22Rv1 (cell line): ENCODE measurements at regions not wholly inside any gene's neighbourhood (a gene's known extent, or its start where the extent isn't known, plus 50 kb on each side); places are given as distances from the start of the nearest gene placed in this dataset.

Experiments
- H3K27ac ChIP-seq: fragments of 450-650 bp; 2 replicates; pipeline ENCODE4 v1.5.1; 2017
- ZFX ChIP-seq: fragments of 450-650 bp; IDR thresholded peaks from 2 replicates; pipeline ENCODE4 v1.6.1; 2017; ENCODE audit warnings: antibody characterized with exemption, borderline replicate concordance
- TF ChIP-seq, protein P1 (sequence below): fragments of 450-650 bp; IDR thresholded peaks from 2 replicates; pipeline ENCODE4 v1.5.1; 2017; ENCODE audit warnings: mild to moderate bottlenecking

DNA sequence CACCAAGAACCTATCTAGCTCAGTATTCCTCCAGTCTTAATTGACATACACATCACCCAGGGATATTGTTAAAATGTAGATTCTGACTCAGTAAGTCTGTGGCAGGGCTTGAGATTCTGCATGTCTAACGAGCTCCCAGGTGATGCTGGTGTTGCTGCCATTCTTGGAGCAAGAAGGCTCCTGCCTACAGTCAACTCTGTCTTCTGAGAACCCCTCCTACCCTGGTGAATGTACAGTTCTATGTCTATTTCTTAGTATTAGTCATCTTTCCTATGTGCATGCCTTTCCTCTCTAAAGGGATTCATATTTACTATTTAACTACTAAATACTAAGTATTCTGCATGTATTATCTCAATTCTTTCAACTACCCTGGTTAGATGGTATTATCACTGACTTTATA is 268.7 kb downstream of the EDEM1 start:
- no peak overlapping the region for H3K27ac ChIP-seq

DNA sequence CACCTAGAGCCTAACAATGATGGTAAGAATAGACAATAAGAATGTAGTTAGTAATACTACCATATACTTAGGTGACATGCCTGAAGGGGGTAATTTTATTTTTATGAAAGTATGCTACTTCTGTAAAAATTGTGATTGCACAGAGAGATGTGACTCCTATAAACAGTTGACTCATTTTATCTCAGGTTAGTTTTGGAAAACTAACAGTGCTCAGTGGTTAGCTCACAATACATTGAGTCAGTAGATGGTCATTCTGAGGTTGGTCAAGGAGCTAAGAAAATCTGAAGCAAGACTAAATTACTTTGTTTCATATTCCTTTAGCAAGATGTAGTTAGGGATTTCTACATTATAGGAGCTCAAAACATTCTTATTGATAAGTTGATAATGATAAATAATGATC is 271.0 kb downstream of the EDEM1 start:
- TF ChIP-seq ZFX: no peak
- TF ChIP-seq, protein P1, sequence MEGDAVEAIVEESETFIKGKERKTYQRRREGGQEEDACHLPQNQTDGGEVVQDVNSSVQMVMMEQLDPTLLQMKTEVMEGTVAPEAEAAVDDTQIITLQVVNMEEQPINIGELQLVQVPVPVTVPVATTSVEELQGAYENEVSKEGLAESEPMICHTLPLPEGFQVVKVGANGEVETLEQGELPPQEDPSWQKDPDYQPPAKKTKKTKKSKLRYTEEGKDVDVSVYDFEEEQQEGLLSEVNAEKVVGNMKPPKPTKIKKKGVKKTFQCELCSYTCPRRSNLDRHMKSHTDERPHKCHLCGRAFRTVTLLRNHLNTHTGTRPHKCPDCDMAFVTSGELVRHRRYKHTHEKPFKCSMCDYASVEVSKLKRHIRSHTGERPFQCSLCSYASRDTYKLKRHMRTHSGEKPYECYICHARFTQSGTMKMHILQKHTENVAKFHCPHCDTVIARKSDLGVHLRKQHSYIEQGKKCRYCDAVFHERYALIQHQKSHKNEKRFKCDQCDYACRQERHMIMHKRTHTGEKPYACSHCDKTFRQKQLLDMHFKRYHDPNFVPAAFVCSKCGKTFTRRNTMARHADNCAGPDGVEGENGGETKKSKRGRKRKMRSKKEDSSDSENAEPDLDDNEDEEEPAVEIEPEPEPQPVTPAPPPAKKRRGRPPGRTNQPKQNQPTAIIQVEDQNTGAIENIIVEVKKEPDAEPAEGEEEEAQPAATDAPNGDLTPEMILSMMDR: no peak
- no peak overlapping the region for H3K27ac ChIP-seq

More for the DNA sequence above, 268.7 kb downstream of the EDEM1 start:
- TF ChIP-seq, protein P1: no peak
- TF ChIP-seq ZFX: no peak

DNA sequence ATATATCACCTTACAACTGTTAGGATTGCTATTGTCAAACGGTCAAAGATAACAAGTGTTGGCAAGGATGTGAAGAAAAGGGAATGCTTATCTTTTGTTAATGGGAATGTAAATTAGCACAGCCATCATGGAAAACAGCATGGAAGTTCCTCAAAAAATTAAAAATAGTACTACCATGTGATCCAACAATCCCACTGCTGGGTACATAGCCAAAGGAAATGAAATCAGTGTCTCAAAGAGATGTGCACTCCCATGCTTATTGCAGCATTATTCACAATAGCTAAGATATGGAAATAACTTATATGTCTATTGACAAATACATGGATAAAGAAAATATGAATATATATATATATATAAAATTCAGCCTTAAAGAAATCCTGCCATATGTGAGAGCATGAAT is 274.6 kb downstream of the EDEM1 start:
- H3K27ac ChIP-seq: no peak overlapping the region
- no peak for TF ChIP-seq ZFX
- TF ChIP-seq, protein P1: no peak

DNA sequence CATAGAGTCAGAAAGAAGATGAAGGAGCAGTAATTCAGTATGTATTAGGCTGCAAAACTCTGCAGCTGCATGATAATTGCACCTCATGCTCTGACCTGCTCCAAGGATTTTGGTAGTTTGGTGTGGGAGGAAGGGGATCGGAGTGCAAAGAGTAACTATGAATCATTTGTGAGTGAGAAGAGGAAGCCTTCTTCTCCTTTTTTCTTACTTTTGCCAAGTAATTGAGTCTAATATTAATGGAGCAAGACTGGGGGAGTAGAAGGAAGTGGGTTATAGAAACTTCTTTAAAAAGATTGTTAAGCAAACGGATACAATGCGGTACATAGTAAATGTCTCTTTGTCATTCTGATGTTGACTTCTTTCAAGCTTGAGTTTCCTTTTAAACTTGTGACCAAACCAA is 276.5 kb downstream of the EDEM1 start:
- H3K27ac ChIP-seq: no peak overlapping the region
- no peak for TF ChIP-seq ZFX
- TF ChIP-seq, protein P1: no peak

DNA sequence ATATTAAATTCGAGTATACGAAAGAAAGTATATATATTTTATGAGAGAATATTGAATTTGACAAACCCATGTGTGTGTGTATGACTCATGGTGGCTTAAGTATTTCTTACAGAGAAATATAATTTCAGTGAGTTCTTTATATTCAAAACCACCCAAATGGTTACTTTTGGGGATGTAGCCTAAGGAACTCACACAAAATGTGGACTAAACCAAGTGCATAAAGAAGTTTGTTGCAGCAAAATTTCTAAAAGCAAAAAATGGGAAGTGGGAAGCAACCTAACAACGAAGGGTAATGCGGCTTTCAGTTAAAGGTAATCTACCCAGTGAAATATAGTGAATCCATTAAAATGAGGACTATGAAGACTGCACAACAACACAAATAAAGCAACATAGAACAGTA is 277.1 kb downstream of the EDEM1 start:
- TF ChIP-seq ZFX: no peak
- TF ChIP-seq, protein P1: no peak
- no peak overlapping the region for H3K27ac ChIP-seq

DNA sequence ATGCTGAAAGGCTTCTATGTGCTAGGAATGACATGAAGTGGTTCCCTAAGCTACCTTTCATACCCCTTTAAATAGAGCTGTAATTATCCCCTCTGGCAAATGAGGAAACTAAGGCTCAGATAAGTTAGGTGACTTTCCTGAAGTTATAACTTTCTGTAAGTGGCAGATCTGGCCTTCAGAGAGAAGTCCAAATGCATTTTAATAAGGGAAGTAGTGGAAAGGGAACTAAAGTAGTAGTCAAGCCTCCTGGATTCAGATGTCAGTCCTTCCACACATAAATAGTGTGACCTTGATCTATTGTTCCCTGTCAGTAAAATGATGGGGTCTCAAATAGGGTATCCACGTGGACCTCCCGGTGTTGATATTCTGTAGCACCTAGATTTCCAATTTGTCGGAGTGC is 277.7 kb downstream of the EDEM1 start:
- TF ChIP-seq, protein P1: no peak
- no peak for TF ChIP-seq ZFX
- no peak overlapping the region for H3K27ac ChIP-seq

DNA sequence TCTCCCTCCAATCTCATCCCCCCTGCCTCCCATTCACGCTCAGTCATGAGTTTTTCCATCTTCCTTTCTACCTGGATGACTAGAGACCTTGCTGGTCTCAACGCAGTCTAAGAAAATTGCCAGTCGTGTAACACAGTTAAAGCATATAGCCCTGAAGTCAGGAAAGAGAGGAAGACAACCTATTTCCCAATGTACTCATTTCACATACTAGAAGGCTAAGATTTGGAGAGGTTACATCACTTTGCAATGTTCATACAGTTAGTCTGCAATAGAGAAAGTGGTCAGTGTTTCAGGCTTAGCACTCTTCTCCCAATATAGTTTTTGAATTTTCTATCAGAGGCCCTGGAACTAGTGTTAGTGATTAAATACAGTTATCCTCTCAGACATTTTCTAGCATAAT is 278.6 kb downstream of the EDEM1 start:
- TF ChIP-seq, protein P1: no peak
- TF ChIP-seq ZFX: no peak
- no peak overlapping the region for H3K27ac ChIP-seq
